Stimulated activated CD8-positive, alpha-beta memory T cell treated with anti-CD3 and anti-CD28 coated beads, Interleukin-7, amount 100 ng/mL, for 4 hours (primary cell): ENCODE measurements at regions not wholly inside any gene's neighbourhood (a gene's known extent, or its start where the extent isn't known, plus 50 kb on each side); places are given as distances from the start of the nearest gene placed in this dataset.

Source experiments
- DNase-seq, 2 donors: peaks; one replicate each; pipeline ENCODE4 v3.0.0-alpha.2; 2020; ENCODE audit warnings: low read depth in 2 of 2

DNA sequence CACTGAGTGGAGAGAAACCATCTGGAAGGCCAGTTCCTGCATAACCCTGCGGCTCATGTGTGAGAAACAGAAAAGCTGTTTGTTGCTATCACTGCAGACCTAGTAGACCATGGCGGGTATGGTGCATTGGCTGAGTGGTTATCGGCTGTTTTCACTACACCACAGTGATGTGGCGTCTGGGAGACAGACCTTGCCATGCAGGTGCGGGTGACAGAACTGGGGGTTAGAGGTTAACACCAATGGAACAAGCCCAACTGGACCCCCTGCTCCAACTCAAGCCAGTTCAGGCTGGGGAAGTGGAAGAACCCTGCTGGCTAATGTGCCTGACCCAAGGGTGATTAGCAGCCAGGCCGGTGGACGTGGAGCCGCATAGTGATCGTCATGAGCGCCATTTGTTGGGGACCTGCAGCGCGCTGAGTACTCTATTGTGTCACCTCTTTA, 91.9 kb downstream of the IRF8 start:
- DNase-seq, result no peak

- no peak for DNase-seq
These were observed 92.5 kb downstream of the IRF8 start for GRCh38 chr16:85991425-85991824.

- DNase-seq, result no peak
These were observed 92.9 kb downstream of the IRF8 start for GRCh38 chr16:85991856-85992255.

DNA sequence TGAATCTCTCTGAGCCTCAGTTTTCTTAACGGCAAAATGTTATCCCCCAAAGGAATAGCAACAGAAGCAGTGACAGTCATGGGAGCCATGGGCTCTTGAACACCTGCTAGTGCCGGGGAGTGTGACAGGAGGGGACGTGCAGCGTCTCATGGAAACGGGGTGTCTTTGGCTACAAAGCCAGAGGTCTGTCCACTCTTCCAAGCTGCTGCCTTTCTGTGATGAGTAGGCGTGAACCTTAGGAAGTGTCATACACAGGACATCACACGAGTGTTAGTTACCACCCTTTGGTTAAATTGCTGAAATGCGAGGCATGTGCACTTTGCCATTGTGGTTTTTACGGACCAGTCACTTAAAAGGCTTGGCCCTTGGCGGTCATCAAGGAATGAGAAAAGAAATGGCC, 93.4 kb downstream of the IRF8 start:
- DNase-seq, result no peak

- DNase-seq, result no peak
These were observed 93.8 kb downstream of the IRF8 start for GRCh38 chr16:85992779-85993178.

DNA sequence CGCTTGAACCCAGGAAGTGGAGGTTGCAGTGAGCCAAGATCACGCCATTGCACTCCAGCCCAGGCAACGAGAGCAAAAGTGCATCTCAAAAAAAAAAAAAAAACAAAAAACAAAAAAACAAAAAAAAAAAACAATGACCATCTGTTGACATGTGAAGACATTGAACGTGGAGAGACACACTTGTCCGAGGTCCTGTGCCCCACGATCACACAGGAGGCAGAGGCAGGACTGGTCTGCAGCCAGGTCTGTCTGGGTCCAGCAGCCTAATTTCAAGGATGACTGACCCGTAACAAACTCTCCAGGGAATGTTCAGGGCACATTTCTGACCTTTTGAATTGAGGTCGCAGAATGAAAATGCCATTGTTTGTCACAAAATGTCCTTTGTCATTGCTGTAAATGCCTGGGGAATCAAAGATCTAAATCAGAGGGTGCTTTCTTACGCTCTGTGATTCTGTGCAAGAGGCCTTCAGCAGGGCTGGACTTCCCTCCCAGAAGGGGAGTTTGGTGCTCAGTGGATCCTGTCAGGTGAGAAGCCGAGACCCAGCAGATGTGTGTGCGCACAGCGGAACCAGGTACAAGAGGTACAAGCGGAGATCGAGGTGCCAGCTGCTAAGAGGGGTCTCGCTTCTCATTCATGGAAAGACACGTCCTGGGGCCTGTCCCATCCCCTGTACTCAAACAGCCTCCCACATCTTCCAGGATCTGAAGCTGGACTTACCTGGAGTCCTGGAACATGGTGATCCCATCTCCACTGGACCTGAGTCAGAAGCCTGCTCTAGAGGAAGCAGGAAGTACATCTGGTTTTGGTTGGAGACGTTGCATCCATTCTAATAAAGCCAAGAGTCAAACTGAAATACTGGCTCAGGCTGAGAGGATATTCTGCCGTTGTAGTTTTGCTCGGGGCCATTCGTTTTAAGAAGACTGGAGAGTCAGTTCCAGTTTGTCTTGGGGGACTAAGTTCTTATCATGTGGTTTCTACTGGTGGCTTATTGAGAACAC, 95.8 kb downstream of the IRF8 start:
- DNase-seq, result no peak

GRCh38 chr16:85995541-85996423, 96.8 kb downstream of the IRF8 start:
- DNase-seq, result no peak

DNA sequence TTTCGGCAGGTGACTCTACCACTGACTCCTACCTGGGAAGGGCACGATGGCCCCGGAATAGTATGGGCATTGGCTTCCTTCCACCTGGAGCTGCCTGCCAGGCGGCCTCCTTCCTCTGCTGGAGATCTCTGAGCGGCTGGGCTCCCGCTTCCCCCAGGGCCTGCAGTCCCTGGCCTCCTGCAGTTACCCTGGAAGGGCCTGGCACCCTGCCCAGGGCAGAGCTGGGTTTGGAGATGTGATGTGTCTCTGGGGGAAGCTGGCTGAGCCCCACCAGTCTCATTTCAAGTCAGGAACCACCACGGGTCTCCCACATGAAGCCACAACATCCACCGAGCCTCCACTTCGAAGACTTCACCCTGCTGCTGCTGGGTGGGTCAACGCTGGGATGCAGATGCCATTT, 97.9 kb downstream of the IRF8 start:
- no peak for DNase-seq

GRCh38 chr16:85998171-85998867, 99.4 kb downstream of the IRF8 start:
- DNase-seq, result no peak

DNA sequence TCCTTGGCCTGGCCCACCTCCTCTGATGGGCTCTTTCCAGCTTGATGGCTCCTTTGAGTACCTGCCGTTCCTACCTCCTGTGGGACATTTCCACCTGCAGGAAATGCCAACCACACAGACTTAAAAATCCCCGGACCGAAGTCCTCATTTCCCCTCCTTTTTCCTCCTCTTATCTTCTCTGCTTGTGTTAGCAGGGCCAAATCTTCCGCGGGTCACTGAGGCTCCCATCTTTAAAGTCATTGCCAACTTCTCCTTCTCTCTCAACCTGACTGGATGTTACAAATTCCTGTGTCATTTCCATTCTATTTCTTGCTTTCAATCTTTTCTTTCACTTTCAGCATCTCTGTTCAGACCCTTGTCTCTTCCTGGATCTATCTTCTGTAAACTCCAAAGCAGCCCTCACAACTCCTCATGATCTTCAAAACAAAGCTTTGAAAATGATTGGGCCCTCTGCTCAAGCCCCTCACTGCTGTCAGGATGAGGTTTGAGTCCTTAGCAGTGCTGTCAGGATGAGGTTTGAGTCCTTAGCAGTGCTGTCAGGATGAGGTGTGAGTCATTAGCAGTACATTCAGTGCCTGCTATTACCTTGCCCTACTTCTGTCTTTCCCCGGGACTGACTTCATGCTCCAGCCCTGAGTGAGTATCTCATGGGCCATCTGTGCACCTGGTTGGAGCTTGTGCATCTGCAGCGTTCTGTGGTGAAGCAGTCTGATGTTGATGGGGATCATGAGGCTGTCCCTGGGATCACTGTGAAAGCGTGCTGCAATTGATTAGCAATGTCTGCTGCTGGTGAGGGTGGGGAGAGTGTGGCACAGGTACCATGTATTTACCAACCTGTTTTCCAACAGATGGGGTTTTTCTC, 100.1 kb downstream of the IRF8 start:
- DNase-seq, result no peak

GRCh38 chr16:85999778-86000177, 100.8 kb downstream of the IRF8 start:
- DNase-seq, result no peak

DNA sequence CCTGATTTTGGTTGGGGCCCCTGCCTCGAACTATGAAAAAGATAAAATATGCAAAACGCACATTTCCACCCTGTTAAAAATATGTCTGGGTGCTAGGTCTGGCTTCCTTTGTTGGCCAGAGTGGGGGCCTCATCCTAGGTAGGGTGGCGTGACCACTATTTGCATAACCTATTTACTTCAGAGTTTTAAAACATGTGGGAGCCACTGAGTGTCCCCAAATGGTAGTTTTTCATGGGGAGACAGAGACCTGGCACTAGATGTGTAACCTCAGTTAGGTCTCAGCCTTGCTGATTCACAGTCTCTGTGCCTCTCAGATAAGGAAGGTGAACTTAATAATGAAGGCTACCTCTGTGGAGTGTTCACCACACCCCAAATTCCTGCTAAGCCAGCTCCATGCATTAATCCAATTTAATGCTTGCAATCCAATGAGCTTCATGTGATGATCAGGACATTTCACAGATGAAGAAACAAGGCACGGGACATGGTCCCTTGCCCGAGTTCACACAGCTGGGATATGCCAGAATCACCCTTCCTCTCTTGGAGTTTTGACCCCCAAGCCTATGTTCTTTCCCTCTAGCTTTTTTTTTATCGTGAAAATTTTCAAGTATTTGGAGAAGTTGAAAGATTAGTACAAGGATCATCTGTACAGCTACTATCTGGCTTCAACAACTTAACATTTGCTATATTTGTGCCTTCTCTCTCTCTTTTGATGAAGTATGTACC, 103.4 kb downstream of the IRF8 start:
- DNase-seq, result no peak

GRCh38 chr16:86007524-86007923, 108.6 kb downstream of the IRF8 start:
- no peak for DNase-seq

- no peak for DNase-seq
These were observed 111.7 kb downstream of the IRF8 start for GRCh38 chr16:86010680-86011141.

GRCh38 chr16:86011532-86011931, 112.6 kb downstream of the IRF8 start:
- DNase-seq, result no peak

GRCh38 chr16:86012221-86012620, 113.3 kb downstream of the IRF8 start:
- no peak for DNase-seq

- DNase-seq, result no peak
These were observed 114.9 kb downstream of the IRF8 start for GRCh38 chr16:86013867-86014266.

DNA sequence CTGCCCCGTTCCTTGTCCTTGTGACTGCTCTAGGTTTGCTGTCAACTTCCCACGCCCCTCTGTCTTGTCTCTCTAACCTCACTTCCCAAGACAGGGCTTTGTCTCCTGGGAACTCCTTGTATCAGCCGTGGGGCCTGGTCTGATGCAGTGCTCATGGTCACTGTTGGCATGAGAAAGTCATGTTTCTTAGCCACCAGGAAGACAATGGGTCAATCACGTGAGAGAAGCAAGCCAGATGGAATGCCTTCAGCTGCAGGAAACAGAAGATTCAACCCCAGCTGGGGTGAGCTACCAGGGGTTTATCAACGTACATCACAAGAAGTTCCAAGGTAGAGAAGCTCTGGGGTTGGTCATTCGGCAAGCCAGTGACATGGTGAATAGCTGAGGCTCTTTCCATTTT, 116.6 kb downstream of the IRF8 start:
- DNase-seq, result no peak

DNA sequence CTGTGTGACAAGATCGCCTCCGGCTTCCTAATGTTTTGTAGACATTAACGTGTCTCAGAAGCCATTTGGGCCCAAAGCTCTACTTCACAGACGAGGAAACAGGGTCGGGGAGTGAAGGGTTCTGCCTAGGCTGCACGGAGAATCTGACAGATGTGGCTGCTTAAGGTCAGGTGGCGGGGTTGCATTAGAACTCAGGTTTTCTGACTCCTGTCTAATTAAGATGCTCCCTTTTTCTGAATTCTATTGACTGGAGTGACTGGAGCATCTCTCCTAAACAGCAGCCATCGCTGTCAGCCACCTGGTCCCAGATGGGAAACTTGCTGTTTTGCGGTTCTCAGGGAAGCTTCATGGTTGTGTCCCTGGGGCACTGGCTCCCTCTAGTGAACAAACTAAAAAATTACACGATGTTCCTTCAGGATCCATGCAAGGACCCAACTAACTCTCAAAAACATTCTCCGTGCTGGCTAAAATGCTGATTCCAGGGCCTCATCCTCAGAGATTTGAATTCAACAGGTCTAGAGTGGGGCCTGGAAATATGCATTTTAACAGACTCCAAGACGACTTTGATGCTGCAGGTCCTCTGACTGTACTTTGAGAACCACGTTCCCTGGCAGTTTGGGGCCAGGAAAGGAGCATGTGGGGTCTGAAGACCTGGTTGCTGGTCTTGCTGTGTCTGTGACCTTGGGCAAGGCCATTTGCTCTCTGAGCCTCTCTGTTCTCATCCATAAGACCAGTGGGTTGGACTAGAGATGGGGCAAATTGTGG, 117.4 kb downstream of the IRF8 start:
- DNase-seq, result no peak
